PC-3 (cell line): ENCODE measurements at regions not wholly inside any gene's neighbourhood (a gene's known extent, or its start where the extent isn't known, plus 50 kb on each side); places are given as distances from the start of the nearest gene placed in this dataset.

Experiments used
- EZH2 ChIP-seq: fragments of 300-600 bp; sonication (generic); IDR thresholded peaks from one replicate; pipeline ENCODE4 v1.6.1; 2017; ENCODE audit warnings: antibody characterized with exemption, mild to moderate bottlenecking, low read length; ENCODE audit not compliant: unreplicated experiment
- EZH2phosphoT487 ChIP-seq: fragments of 300-600 bp; sonication (generic); IDR thresholded peaks from 2 replicates; pipeline ENCODE4 v1.6.1; 2018; ENCODE audit warnings: mild to moderate bottlenecking, antibody characterized with exemption, low read length, borderline replicate concordance
- TF ChIP-seq, protein P1 (sequence below): fragments of 300-600 bp; sonication (generic); conservative IDR thresholded peaks from 2 replicates; pipeline ENCODE4 v1.5.1; 2017; ENCODE audit warnings: antibody characterized with exemption, low read depth, mild to moderate bottlenecking, low read length

DNA sequence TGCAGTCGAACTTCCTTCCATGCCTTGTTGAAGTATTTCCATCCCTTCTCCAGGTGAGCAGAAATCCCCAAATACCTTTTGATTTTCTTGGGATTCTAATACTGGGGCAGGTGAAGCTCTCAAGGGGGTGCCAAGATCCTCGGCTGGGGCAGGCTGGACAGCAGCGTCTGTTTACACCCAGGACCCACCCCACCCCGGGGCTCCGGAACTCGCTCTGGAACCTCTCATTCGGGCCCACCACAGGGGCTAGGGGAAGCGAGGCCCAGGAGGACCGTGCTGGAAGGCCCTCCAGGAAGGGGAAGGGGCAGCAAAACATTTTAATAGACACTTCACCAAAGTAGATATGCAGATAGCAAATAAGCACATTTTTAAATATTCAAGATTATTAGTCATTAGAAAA, 161.9 kb upstream of the GORAB start:
- TF ChIP-seq, protein P1, sequence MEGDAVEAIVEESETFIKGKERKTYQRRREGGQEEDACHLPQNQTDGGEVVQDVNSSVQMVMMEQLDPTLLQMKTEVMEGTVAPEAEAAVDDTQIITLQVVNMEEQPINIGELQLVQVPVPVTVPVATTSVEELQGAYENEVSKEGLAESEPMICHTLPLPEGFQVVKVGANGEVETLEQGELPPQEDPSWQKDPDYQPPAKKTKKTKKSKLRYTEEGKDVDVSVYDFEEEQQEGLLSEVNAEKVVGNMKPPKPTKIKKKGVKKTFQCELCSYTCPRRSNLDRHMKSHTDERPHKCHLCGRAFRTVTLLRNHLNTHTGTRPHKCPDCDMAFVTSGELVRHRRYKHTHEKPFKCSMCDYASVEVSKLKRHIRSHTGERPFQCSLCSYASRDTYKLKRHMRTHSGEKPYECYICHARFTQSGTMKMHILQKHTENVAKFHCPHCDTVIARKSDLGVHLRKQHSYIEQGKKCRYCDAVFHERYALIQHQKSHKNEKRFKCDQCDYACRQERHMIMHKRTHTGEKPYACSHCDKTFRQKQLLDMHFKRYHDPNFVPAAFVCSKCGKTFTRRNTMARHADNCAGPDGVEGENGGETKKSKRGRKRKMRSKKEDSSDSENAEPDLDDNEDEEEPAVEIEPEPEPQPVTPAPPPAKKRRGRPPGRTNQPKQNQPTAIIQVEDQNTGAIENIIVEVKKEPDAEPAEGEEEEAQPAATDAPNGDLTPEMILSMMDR = no peak
- no peak for TF ChIP-seq EZH2
- TF ChIP-seq EZH2phosphoT487 = no peak
